Pancreas (tissue), 10 donors: ENCODE measurements at regions not wholly inside any gene's neighbourhood (a gene's known extent, or its start where the extent isn't known, plus 50 kb on each side); places are given as distances from the start of the nearest gene placed in this dataset.

ENCODE experiments used
- ATAC-seq, 4 donors: fragments of 200-7000 bp; cut with Tn5 transposase; one replicate each; pipeline versions ENCODE4 v1.8.0 to v1.9.1; 2020; ENCODE audit warnings: mild to moderate bottlenecking in 4 of 4, moderate library complexity in 4 of 4
- DNase-seq, 6 donors: peaks; one replicate each; pipeline ENCODE4 v3.0.0-alpha.2; 2020
- FAIRE-seq: peaks from 2 replicates; lab custom pipeline; 2012; peaks lifted over from hg19 to GRCh38; lab: Jason Lieb, UNC
- H3K27ac ChIP-seq, 4 donors: fragments of 200-600 bp; sonication (generic); 1 replicate in 3 of 4; 2 replicates in 1 of 4; pipeline versions ENCODE4 v1.5.0 to v1.8.0; 2020
- H3K27me3 ChIP-seq, 4 donors: fragments of 200-600 bp; one replicate each; pipeline ENCODE4 v1.8.0; 2021
- H3K36me3 ChIP-seq, 3 donors: fragments of 200-600 bp; sonication (generic) in 1 of 3; one replicate each; pipeline versions ENCODE4 v1.5.0 to v1.8.0; 2020 to 2021
- H3K4me1 ChIP-seq, 3 donors: fragments of 200-600 bp; one replicate each; pipeline ENCODE4 v1.8.0; 2021
- H3K4me3 ChIP-seq, 4 donors: fragments of 200-600 bp; sonication (generic) in 2 of 4; one replicate each; pipeline versions ENCODE4 v1.5.0 to v1.8.0; 2020 to 2021
- H3K9me3 ChIP-seq, 4 donors: fragments of 200-600 bp; one replicate each; pipeline ENCODE4 v1.8.0; 2021
- CTCF ChIP-seq, 4 donors: fragments of 200-600 bp; sonication (generic) in 3 of 4; IDR thresholded peaks; one replicate each; pipeline versions ENCODE4 v1.5.0 to v1.8.0; 2021; ENCODE audit warnings: antibody characterized with exemption in 4 of 4
- WGBS, 2 donors: extraction: QIAGEN DNeasy Blood & Tissue Kit; methylation state at CpG; one replicate each; pipeline ENCODE4 v1.1.7; 2013; 5-methylcytosine and 5-hydroxymethylcytosine counted together
- intact Hi-C, 3 donors: fragments of 100-400 bp; cut with DNase I; formaldehyde crosslinking; loops; one replicate each; pipeline versions ENCODE4 v1.11.1 to v1.14.2; 2022
- donor health status: healthy with polysubstance abuse.
- donor health status: DM: no; HTN: no; CAD: no; lungs with moderate emphysema.
- donor health status: DM: no; HTN: no; CAD: no.
- donor health status: control.
- donor health status: control.
- donor health status: Bipolar disorder and iron deficiency.
- donor health status: DM: yes; HTN: yes; CAD: no.
- donor health status: DM: no; HTN: no; CAD: no.
- donor health status: DM: no; HTN: no; CAD: no.
- donor health status: DM: yes; HTN: yes; CAD: no.

DNA sequence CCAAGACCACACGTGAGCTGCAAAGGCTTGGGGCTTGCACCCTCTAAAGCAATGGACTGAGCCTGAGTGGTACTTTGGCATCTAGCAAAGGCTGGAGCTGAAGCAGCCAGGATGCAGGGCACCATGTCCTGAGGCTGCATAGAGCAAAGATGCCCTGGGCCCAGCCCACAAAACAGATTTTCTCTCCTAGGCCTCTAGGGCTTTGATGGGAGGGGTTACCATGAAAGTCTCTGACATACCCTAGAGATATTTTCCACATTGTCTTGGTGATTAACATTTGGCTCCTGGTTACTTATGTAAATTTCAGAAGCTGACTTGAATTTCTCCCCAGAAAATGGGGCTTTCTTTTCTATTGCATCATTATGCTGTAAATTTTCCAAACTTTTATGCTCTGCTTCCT lies 438.3 kb downstream of the SLC16A7 start:
- Histone ChIP-seq H3K27ac (no peak overlapping the region), H3K27me3 (no peaks in the 10 kb centered on the region), H3K9me3 (no peaks in the 10 kb centered on the region), H3K4me1 (no peaks in the 10 kb centered on the region), H3K36me3 (no peaks in the 10 kb centered on the region), H3K4me3 (no peak overlapping the region)
- ATAC-seq: no peak
- no peak for DNase-seq
- no peak for TF ChIP-seq CTCF (IDR thresholded peaks at IDR 0.05)
- FAIRE-seq: no peak
- WGBS, 2 donors: 80 to 100% methylated on average over 1 of the region's 1 CpG
- intact Hi-C loops: no loop called here

- H3K27me3 ChIP-seq: no peaks in the 10 kb centered on the region
- FAIRE-seq (no peak), ATAC-seq (no peak), DNase-seq (no peak)
- TF ChIP-seq CTCF (IDR thresholded peaks at IDR 0.05): no peak
- no peaks in the 10 kb centered on the region for H3K9me3 ChIP-seq
- no peaks in the 10 kb centered on the region for H3K36me3 ChIP-seq
- intact Hi-C loops: no loop called here
- H3K4me3 ChIP-seq: no peak overlapping the region
- no peak overlapping the region for H3K27ac ChIP-seq
- no peaks in the 10 kb centered on the region for H3K4me1 ChIP-seq
Measured at GRCh38 chr12:60035835-60036234, 440.0 kb downstream of the SLC16A7 start.

DNA sequence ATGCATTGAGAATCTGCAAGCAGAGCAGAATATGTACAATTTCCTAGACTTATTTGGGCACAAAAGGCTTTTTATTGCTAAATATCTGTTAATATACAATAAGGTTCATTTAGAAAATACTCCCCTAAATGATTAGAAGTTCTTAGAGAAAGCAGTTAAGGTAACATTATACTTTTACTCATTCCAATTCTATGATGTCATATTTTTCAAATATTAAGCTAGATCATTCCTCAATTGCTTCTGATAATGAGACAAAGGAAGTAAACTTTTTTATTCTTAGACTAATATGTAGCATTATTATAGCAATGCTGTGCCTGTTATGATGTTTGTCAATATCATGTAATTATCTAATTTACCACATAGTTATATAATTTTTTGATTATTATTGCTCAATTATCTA lies 447.0 kb downstream of the SLC16A7 start:
- no peak for FAIRE-seq
- intact Hi-C loops: no loop called here
- no peaks in the 10 kb centered on the region for H3K36me3 ChIP-seq
- H3K27ac ChIP-seq: no peak overlapping the region
- peaks cover 0 to 6% (median 0%) of the 10 kb centered on the region in 3 donors for H3K4me1 ChIP-seq
- ATAC-seq: no peak
- H3K4me3 ChIP-seq: no peak overlapping the region
- no peaks in the 10 kb centered on the region for H3K27me3 ChIP-seq
- no peak for DNase-seq
- TF ChIP-seq CTCF (IDR thresholded peaks at IDR 0.05): no peak
- no peaks in the 10 kb centered on the region for H3K9me3 ChIP-seq

DNA sequence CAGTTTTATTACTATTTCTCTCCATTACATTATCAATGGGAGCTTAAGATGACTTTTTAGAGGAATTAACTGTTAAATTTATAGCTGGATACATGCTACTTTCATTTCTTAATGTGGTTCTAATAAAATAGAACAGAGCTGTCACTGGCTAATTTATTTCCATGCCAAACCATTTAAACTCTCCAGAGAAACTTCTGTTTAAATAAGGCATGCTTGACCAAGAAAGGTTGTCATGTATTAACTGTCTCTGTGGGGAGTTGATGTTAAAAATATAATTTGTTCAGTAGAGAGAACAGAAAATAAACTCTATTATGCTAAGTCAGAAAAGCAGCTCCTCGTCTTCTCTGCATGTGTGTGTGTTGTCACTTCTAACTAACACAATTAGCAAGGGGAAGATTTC lies 447.4 kb downstream of the SLC16A7 start:
- no peaks in the 10 kb centered on the region for H3K27me3 ChIP-seq
- TF ChIP-seq CTCF (IDR thresholded peaks at IDR 0.05): no peak
- no peak overlapping the region for H3K4me3 ChIP-seq
- no peaks in the 10 kb centered on the region for H3K9me3 ChIP-seq
- H3K36me3 ChIP-seq: no peaks in the 10 kb centered on the region
- FAIRE-seq: no peak
- ATAC-seq: no peak
- DNase-seq: no peak
- peaks cover 0 to 6% (median 0%) of the 10 kb centered on the region in 3 donors for H3K4me1 ChIP-seq
- intact Hi-C loops: no loop called here
- H3K27ac ChIP-seq: no peak overlapping the region
- WGBS, 2 donors: 56 to 71% methylated on average over 1 of the region's 1 CpG

- DNase-seq: no peak
- Histone ChIP-seq H3K4me1 (no peaks in the 10 kb centered on the region), H3K9me3 (no peaks in the 10 kb centered on the region), H3K4me3 (no peak overlapping the region), H3K36me3 (no peaks in the 10 kb centered on the region), H3K27me3 (no peaks in the 10 kb centered on the region), H3K27ac (no peak overlapping the region)
- intact Hi-C loops: no loop called here
- no peak for FAIRE-seq
- 59 to 80% methylated on average over 2 of the region's 2 CpGs for WGBS, 2 donors
- no peak for TF ChIP-seq CTCF (IDR thresholded peaks at IDR 0.05)
- ATAC-seq: no peak
Measured at GRCh38 chr12:60052483-60052882, 456.7 kb downstream of the SLC16A7 start.
